ENCODE measurements at regions not wholly inside any gene's neighbourhood (a gene's known extent, or its start where the extent isn't known, plus 50 kb on each side); places are given as distances from the start of the nearest gene placed in this dataset.
"Not testable (repeated sequence)": the region's sequence is repeated elsewhere in the genome, so short reads cannot be mapped to it uniquely, and the experiment has no call there.

DNA sequence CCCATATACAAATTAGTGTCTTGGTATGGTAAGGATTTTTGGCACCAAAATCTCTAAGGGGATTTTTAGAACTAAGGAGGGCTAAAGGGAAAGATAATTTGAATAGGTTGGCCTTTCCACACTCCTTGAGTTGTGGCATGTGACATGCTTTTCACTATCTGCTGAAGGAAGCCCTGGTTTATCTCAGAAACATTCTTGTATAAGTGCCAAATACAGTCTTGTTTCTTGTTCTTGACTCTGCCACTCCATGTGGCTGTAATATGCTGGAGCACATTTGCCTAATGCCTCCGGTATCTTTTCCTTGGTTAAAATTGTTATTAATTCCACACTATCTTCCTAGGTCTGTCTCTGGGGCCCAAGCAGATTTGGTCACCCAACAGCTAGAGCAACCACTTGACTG, 457.0 kb downstream of the USP25 start:
- no peak for DNase-seq

DNA sequence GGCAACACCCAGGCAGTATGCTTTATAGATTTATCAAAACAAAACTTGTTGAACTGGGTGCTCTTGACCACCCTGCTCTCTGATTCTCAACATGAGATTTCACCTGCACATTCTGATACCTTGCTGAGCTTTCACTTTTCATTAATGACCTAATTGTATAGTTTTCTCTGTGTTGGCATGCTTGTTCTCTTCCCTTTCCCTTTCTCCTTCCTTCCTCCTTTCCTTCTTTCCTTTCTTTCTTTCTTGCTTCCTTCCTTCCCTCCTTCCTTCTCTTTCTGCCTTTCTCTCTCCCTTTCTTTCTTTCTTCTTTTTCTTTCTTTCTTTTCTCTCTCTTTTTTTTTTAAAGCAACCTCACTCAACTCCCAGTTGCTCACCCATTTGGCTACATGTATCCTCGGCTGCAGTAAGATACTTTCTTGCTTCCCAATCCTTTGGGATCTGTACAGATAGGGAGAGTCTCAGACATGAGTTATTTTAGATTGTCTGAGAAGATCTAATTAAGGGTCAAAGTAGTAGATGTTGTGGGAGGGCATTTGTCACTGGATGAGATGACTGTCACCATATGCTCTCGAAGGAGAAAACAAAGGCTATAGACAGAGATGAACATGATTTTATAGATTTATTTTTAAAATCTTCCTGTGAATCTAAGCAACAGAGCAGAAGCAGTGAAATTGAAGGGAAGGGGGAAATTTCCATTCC, 458.0 kb downstream of the USP25 start:
- no peak for DNase-seq

GRCh38 chr21:16192902-16193301, 463.1 kb downstream of the USP25 start:
- DNase-seq, result no peak

DNA sequence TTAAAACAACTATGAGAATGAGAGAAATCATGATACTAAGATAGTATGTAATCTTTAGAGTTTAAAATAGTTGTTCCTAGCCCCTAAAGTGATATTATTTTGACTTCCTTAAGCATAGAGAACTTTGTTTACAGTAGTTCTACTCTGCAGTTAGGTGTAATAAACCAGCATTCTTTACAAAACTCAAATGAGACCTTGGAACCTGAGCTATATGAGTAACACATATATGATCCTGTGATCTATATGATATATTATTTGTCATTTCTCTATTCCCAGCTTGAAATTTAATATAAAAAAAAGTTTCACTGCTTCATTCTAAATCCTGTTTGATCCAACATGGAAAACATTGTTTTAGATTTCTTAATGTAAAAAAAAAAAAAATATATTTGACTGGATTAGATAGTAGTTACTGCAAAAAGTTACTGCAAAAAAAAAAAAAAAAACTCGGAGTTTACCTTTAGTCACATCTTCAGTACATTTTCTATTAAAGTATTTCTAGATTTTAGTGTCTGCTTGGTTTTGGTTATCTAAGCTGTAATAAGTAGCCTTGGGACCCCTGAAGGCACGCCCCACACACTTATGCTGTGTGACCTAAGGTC, 463.8 kb downstream of the USP25 start:
- DNase-seq, result no peak

DNA sequence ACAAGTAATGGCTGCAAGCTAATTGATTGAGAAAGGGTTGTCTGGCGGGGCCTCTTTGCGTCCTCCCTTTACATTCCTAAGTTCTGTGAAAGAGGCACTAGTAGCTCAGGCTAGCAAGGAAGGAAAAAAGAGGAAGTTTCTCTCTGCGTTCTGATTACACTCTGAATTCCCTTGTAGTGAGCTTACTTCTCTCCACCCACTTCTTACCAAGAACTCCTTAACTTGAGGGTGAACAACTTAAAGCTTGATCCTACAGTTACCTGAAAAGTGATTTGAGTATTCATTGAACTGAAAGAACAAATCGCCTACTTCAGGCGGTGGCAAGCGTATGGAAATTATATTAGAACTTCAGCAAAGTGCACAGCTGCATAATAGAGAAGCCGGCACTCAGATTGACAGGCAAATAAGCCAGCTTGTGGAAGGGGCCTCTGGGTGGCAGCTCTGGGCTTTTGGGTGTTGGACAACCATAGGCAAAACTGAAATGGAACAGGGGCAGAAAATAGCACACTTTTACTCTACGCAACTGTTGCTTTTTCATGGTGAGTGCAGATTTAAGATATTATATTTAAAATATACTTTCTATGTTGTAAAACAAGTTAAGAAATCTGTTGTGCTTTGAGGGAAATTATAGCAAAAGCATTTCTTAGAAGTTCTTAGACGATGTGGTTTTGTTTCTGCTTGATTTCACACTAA, 464.5 kb downstream of the USP25 start:
- DNase-seq, result no peak

GRCh38 chr21:16194788-16195537, 465.2 kb downstream of the USP25 start:
- DNase-seq, result no peak

GRCh38 chr21:16195538-16195910, 465.7 kb downstream of the USP25 start:
- DNase-seq, result no peak

GRCh38 chr21:16196001-16196400, 466.2 kb downstream of the USP25 start:
- DNase-seq, result no peak

DNA sequence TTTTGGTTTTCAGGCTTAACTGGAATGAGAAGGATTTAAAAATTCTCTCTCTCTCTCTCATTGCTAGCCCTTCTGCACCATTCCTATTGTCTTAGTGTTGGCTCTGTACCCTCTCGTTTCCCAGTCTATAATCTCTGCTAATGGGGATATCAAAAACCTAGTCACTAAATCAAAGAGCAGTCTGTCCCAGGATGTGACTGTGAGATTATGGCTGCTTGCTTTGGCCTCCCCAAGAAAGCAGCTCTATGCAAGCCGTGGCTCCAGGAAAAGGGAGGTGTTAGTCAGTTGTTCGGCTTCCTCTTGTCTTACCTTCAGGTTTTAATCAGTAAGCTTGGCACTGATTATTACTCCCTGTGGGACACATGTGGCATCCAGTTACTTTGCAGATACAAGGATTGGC, 468.8 kb downstream of the USP25 start:
- DNase-seq, result no peak

- no peak for DNase-seq
These were observed 469.8 kb downstream of the USP25 start for GRCh38 chr21:16199539-16199938.

GRCh38 chr21:16201718-16202117, 471.9 kb downstream of the USP25 start:
- DNase-seq, result no peak

DNA sequence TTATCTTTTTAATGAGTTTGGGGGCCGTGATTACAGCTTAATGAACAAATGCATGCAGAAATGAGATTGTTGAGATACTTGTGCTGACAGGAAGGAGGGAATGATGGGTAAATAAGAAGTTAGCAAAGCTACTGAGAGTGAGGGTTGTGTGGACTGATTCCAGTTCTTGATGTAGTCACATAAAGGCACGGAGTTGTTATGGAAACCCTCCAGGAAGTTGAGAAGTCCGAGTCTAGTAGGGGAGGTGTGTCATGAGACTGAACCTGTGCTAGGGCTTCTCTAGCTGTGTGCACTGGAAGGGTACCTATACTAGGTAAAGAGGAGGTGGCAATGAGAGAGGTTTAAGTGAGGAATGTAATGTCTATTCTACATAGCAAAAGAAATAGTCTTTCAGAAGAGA, 475.7 kb downstream of the USP25 start:
- no peak for DNase-seq

GRCh38 chr21:16211339-16212303, 481.8 kb downstream of the USP25 start:
- DNase-seq, result no peak

DNA sequence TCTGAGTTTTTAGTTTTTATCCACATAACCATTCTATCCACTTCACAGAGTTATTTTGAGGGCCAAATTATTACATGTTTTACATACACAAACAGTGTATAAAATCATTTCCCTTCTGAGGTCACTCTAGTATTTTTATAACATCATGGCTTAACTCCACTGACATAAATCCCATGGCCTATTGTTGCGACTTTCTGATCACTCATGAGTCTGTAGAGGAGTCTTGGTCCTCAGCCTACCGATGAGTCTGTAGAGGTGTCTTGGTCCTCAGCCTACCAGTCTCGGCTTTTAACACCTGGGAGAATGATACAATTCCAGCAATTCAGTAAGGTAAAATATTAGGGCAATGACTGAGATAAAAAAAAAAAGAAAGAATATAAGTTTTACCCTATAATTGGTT, 483.7 kb downstream of the USP25 start:
- no peak for DNase-seq

- DNase-seq, result no peak
These were observed 485.4 kb downstream of the USP25 start for GRCh38 chr21:16215193-16215592.

- no peak for DNase-seq
These were observed 485.9 kb downstream of the USP25 start for GRCh38 chr21:16215663-16216183.

DNA sequence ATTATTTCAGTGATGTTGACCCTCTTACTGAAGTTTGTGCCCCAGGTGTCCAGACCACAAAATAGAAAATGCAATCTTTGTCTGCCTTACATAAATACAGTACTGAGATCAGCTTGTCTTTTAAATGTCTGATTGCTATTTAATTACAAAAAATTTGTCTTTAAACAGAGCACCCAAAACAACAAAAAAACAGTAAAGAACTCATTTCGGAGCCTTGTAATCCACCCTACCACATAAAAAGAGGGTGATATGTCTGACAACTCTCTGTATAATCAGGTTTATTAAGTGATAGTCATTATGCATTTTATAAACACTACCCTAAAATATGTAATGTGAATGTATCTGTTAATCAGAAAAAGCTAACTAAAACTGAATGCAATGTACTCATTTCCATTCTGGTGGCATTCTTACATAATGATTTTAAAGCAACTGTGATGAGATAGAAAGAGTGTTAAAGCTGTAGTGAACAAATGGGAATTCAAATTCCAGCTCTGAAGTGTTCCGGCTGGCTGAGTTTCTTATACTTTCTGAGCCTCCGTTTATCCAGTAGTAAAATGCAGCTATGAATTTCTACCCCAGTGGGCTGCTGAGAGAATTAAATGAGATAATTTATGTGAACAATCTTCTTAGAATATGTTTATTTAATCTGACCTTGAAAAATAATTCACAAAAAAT, 486.6 kb downstream of the USP25 start:
- DNase-seq, result no peak

DNA sequence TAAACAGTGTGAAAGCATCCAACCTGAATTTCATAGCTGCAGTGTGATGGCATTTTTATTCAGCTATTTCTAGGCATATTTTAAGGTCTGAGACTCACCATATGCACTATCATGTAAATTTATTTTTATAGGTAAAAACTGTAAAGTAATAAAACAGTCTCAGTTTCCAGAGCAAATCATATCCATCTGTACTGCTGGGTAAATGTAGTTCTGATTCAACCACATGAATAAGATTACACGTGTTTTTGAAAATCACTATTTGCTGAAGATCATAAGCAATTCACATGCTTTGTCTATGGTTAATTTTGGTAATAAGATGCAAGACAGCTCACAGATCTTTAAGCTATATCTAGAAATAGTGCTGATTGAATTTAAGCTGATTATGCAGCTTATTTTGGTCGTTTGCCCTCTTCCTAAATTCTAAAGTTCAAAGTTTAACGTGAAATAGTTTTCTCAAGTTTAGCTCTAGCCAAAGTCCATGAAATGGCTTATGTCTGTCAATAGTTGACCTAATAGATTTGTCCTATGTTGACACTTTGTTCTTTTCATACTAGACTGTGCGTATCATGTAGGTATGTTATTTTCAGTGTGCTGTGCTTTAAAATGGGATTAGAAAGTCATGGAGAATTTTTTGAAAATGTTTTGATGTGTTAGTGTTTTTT, 489.0 kb downstream of the USP25 start:
- DNase-seq, result no peak

- not testable (repeated sequence) for DNase-seq
These were observed 495.0 kb downstream of the USP25 start for GRCh38 chr21:16224756-16225155.

GRCh38 chr21:16239659-16240265, 510.0 kb downstream of the USP25 start:
- no peak for DNase-seq

GRCh38 chr21:16241016-16241415, 511.2 kb downstream of the USP25 start:
- no peak for DNase-seq
